Stimulated activated CD4-positive, alpha-beta T cell treated with anti-CD3 and anti-CD28 coated beads, Interleukin-4, amount 100 ng/mL, for 48 hours (primary cell): ENCODE measurements at regions not wholly inside any gene's neighbourhood (a gene's known extent, or its start where the extent isn't known, plus 50 kb on each side); places are given as distances from the start of the nearest gene placed in this dataset.
"Not testable (repeated sequence)": the region's sequence is repeated elsewhere in the genome, so short reads cannot be mapped to it uniquely, and the experiment has no call there.

Source experiments
- DNase-seq, 2 donors: peaks; one replicate each; pipeline ENCODE4 v3.0.0-alpha.2; 2020; ENCODE audit warnings: low read depth in 2 of 2

DNA sequence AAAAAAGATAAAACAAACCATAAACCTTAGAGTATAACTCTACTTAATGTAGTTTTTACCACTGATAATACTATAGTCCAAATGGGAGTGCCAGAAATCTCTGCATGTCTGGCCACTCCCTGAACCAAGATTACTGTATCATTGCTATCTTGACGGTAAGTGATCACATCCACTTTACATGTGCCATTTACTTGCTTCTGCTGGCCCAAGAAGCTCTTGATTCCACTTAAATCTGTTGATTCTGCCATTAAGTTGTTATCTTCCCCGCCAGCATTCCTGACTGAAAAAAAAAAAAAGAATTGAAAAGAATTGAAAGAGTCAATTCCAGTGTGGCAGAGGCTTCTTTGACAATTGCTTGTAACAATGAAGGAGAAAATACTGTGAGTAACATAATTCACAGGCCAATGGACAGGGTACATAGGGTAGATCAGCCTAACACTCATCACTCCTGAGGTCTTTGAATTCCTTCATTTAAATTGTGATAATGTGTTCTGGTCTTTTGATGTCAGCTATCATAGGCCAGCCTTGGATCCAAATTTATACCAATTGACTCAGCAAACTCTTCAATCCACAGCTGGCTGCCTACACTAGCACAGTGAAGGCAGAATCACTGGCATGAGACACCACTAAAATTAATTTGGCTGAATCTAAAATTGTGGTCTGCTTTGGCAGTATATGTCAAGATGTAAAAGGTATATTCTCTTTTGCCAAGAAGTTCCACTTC is 665.2 kb upstream of the FLRT2 start:
- DNase-seq = no peak

- DNase-seq = no peak
Measured at GRCh38 chr14:84871734-84872133, 658.2 kb upstream of the FLRT2 start.

GRCh38 chr14:84874436-84874835 is 655.5 kb upstream of the FLRT2 start:
- DNase-seq = no peak

- DNase-seq = no peak
Measured at GRCh38 chr14:84877061-84877460, 652.9 kb upstream of the FLRT2 start.

GRCh38 chr14:84882830-84883229 is 647.1 kb upstream of the FLRT2 start:
- no peak for DNase-seq

- DNase-seq = no peak
Measured at GRCh38 chr14:84885061-84885460, 644.9 kb upstream of the FLRT2 start.

- DNase-seq = no peak
Measured at GRCh38 chr14:84891404-84891803, 638.5 kb upstream of the FLRT2 start.

DNA sequence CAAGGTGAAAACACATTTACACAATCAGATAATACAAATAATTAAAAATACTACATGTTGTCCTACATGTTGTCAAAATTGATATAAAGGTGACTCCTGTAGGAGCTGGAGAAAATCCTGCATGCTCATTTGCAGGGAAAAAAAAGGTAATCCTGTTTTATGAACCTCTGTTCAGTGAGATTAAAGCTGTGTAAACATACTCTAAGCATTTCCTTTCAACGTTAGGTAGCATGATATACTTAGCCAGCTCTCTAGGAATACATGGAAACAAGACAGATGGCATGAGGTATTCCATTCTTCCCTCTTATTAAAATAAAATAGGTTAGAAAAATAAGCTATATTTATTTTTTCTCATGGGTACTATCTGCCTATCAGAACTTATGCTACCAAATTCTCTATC is 635.7 kb upstream of the FLRT2 start:
- DNase-seq = no peak

GRCh38 chr14:84922370-84922769 is 607.6 kb upstream of the FLRT2 start:
- DNase-seq = no peak

DNA sequence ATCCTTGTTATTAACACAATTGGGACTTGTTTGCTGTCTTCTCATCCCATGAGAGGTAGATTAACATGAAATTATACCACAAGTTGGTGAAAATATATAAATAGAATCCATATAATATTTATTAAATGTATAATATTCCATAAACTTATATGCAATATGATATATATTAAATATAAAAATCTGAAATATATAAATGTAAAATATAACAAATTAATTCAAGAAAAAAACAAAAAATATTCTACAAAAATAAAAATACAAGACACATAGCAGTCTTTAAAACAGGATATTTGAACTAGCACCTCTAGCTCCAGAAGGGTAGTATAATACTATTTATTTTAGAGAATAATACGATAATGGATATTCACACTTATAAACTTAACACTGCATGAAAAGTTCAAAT is 603.3 kb upstream of the FLRT2 start:
- no peak for DNase-seq

- DNase-seq = no peak
Measured at GRCh38 chr14:84927096-84927827, 602.7 kb upstream of the FLRT2 start.

DNA sequence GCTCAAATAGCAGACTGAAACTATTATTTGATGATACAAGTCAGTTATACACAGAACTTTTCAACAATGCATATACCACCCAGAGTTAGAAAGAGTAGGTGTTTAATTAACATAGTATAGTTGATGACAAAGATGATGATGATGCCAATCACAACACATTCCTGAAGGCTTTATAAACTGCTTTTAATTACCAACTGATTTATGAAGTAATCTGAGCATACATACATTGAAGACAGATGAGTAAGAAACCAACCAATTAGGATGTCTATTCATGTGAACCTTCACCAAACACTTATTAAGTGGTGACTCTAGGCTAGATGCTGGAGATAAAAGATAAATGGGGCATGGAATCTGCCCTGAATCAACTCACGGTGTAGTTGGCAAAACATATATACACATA is 600.9 kb upstream of the FLRT2 start:
- DNase-seq = no peak

DNA sequence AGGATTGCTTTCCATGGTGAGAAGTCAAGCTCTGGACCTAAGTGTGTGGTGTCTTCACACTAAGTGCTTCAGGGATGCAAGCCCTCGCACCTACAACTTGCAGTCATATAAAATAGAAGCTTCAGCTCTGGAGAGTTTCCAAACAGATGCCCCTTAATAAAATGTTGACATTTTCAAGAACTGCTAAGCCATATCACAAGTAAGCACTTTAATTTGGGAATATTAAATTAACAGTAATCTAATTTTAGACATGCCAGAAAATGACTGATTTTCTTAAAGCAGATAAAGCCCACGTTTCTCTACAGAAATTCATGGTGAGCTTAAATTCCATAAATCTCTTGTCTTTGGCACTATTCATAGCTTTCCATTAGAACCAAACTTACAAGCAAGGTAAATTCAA is 600.1 kb upstream of the FLRT2 start:
- no peak for DNase-seq

DNA sequence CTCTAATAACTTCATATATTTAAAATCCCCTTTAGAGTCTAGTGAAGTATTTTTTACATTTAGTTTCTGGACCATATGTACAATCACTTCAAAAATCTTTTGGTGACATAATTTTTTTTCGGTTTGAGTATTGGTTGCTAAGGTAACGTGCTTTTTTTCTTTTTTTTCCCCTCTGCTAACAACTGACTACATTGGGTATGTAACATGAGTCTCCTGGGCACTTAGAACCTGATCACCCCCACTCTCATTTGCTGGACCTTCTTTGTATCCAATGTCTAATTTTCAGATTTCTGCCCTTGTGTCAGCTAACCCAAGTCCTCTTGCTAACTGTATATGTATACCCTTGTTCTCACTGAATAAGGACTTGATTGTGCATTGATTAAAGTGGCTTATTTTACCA is 592.9 kb upstream of the FLRT2 start:
- no peak for DNase-seq

DNA sequence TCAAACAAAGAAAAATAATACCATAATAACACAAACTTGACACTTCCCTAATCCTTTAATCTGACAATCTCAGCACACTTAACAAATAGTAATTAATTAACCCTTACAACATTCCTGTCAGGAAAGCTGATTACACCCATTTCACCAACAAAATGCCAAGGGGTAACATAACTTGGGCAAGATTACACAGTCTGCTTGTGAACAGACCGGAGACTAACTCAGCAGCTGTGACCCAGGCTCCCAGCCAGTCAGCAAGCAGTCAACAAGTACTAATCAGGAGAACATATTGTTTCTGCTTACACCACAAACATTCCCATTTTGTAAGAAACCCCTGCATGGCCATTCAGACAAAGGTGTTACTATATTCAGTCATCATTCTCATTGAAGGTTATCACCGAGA is 592.5 kb upstream of the FLRT2 start:
- no peak for DNase-seq

- not testable (repeated sequence) for DNase-seq
Measured at GRCh38 chr14:84944901-84945300, 585.0 kb upstream of the FLRT2 start.

- no peak for DNase-seq
Measured at GRCh38 chr14:84959851-84960520, 570.0 kb upstream of the FLRT2 start.

- DNase-seq = no peak
Measured at GRCh38 chr14:84961637-84962036, 568.3 kb upstream of the FLRT2 start.

- DNase-seq = no peak
Measured at GRCh38 chr14:84963518-84963917, 566.4 kb upstream of the FLRT2 start.

- no peak for DNase-seq
Measured at GRCh38 chr14:84965279-84965678, 564.7 kb upstream of the FLRT2 start.

GRCh38 chr14:84969501-84969900 is 560.4 kb upstream of the FLRT2 start:
- DNase-seq = no peak

DNA sequence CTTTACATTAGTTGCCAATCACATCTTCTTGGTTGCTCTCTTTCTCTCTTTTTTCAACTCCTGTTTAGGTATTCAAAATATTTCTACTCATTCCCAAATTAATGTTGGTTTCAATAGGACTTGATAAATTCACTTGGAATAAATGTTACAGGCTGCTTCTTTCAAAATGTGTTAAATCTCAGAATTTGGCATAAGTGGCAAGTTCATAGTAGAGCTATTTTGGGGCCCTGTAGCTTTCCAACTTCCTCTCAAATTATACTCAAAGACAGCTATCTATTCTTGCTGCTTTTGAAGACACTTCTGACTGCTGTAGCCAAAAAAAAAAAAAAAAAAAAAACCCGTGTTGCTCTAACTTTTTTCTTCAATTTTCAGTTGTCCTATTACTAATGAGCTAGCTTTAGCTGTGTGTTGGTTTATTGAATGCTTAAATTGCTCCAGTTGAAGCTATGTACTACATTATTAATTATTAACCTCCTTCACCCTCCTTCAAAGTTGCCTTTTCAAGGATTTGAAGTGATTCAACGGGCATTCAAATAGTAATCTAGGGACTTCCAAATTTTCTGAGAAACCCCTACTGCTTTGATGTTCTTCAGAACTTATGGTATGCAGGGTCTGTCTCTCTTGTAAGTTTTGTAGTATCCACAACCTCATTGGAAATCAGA is 554.6 kb upstream of the FLRT2 start:
- no peak for DNase-seq
